T-cell (primary cell): ENCODE measurements at regions not wholly inside any gene's neighbourhood (a gene's known extent, or its start where the extent isn't known, plus 50 kb on each side); places are given as distances from the start of the nearest gene placed in this dataset.

Experiments used
- ATAC-seq, 4 experiments: fragments of 200-7000 bp in 3 of 4; fragments of 150-1000 bp in 1 of 4; cut with Tn5 transposase; replicated peaks in 1 of 4; 1 replicate in 3 of 4; 2 replicates in 1 of 4; pipeline ENCODE4 v1.10.0; 2021; ENCODE audit warnings: moderate library complexity in 3 of 4, mild to moderate bottlenecking in 2 of 4, moderate number of reproducible peaks in 1 of 4
- CTCF ChIA-PET, 2 donors: fragments of 300-600 bp; sonication (Branson Sonifier 250); formaldehyde crosslinking; loops; one replicate each; lab custom pipeline; 2022; ENCODE audit warnings: antibody characterized with exemption in 2 of 2; lab: Charles Lee
- POLR2A ChIA-PET, 2 donors: fragments of 300-600 bp; sonication (Branson Sonifier 250); formaldehyde crosslinking; loops; one replicate each; lab custom pipeline; 2022; ENCODE audit warnings: antibody characterized with exemption in 2 of 2; lab: Charles Lee
- DNase-seq, 35 experiments: peaks; one replicate each; pipeline versions ENCODE4 v3.0.0 to v3.0.0-alpha.2; 2013 to 2023
- H3K27ac ChIP-seq: one replicate; pipeline ENCODE4 v1.5.1; 2013; ENCODE audit warnings: low read length
- H3K27me3 ChIP-seq, 2 experiments: replicated peaks in 1 of 2; 1 replicate in 1 of 2; 2 replicates in 1 of 2; pipeline versions ENCODE4 v1.6.1 to v1.7.0; 2013; ENCODE audit warnings: low read length in 1 of 2, mixed read lengths in 1 of 2; ENCODE audit not compliant: control insufficient read depth in 2 of 2, insufficient read depth in 2 of 2; ENCODE audit errors: extremely low read depth in 1 of 2
- H3K36me3 ChIP-seq, 2 donors: 1 replicate in 1 of 2; 2 replicates in 1 of 2; pipeline versions ENCODE4 v1.6.1 to v1.7.0; 2013; ENCODE audit warnings: low read length in 1 of 2; ENCODE audit not compliant: control insufficient read depth in 2 of 2, insufficient read depth in 1 of 2; ENCODE audit errors: extremely low read depth in 1 of 2
- H3K4me1 ChIP-seq, 2 experiments: 1 replicate in 1 of 2; 2 replicates in 1 of 2; pipeline versions ENCODE4 v1.6.1 to v1.7.0; 2013; ENCODE audit warnings: low read length in 2 of 2, mixed read lengths in 1 of 2; ENCODE audit not compliant: insufficient read depth in 2 of 2, control insufficient read depth in 1 of 2; ENCODE audit errors: extremely low read depth in 1 of 2
- H3K4me3 ChIP-seq, 2 donors: 1 replicate in 1 of 2; 2 replicates in 1 of 2; pipeline versions ENCODE4 v1.5.1 to v1.7.0; 2013; ENCODE audit warnings: mild to moderate bottlenecking in 2 of 2, low read length in 1 of 2, moderate library complexity in 1 of 2; ENCODE audit not compliant: control insufficient read depth in 1 of 2; ENCODE audit errors: extremely low read depth in 1 of 2
- H3K9me3 ChIP-seq: 2 replicates; pipeline ENCODE4 v1.7.0; 2013
- H3K27ac Mint-ChIP-seq, 2 donors: one replicate each; pipeline ENCODE4 v1.8.0; 2020 to 2021; ENCODE audit warnings: mild to moderate bottlenecking in 2 of 2, mixed read lengths in 2 of 2
- H3K27me3 Mint-ChIP-seq, 2 donors: one replicate each; pipeline ENCODE4 v1.8.0; 2021 to 2022; ENCODE audit warnings: mixed read lengths in 2 of 2
- H3K36me3 Mint-ChIP-seq: one replicate; pipeline ENCODE4 v1.8.0; 2021; ENCODE audit warnings: mixed read lengths
- H3K4me1 Mint-ChIP-seq, 3 donors: one replicate each; pipeline ENCODE4 v1.8.0; 2020 to 2022; ENCODE audit warnings: mixed read lengths in 3 of 3, mild to moderate bottlenecking in 1 of 3
- H3K4me3 Mint-ChIP-seq, 3 donors: one replicate each; pipeline ENCODE4 v1.8.0; 2020 to 2022; ENCODE audit warnings: mild to moderate bottlenecking in 3 of 3, mixed read lengths in 3 of 3, moderate library complexity in 3 of 3
- H3K9me3 Mint-ChIP-seq, 3 donors: one replicate each; pipeline ENCODE4 v1.8.0; 2020 to 2022; ENCODE audit warnings: mixed read lengths in 3 of 3
- WGBS: methylation state at CpG from one replicate; pipeline ENCODE4 v1.1.5; 2013; ENCODE audit warnings: missing lambda C conversion rate; ENCODE audit not compliant: insufficient coverage; 5-methylcytosine and 5-hydroxymethylcytosine counted together

- no peaks in the 10 kb centered on the region for H3K27me3 ChIP-seq
- no CpG with 5 or more reads among the region's 2 CpGs for WGBS
- DNase-seq (peak in 1 of 35 experiments; percentile 1), ATAC-seq (no peak)
- H3K27me3 Mint-ChIP-seq = peaks cover 0 to 5% of the 10 kb centered on the region in 2 donors
- no peaks in the 10 kb centered on the region for H3K4me1 ChIP-seq
- H3K36me3 ChIP-seq = no peaks in the 10 kb centered on the region
- H3K27ac Mint-ChIP-seq = no peak overlapping the region
- H3K4me3 Mint-ChIP-seq = no peak overlapping the region
- no peak overlapping the region for H3K4me3 ChIP-seq
- CTCF ChIA-PET = interaction anchor here in 1 of 2 donors (0.6 kb wide), 1 partner anchor 918 kb away, joined by 3 read pairs; no protein-coding TSS in a partner anchor
- no peak overlapping the region for H3K27ac ChIP-seq
- H3K9me3 ChIP-seq = no peaks in the 10 kb centered on the region
- no peaks in the 10 kb centered on the region for H3K9me3 Mint-ChIP-seq
- no peaks in the 10 kb centered on the region for H3K4me1 Mint-ChIP-seq
- H3K36me3 Mint-ChIP-seq = no peaks in the 10 kb centered on the region
- POLR2A ChIA-PET = no interaction called here
Observed at GRCh38 chr6:12504325-12504966, 212.1 kb upstream of the PHACTR1 start.

GRCh38 chr6:12505486-12505885 is 211.1 kb upstream of the PHACTR1 start:
- ATAC-seq = no peak
- no CpG with 5 or more reads among the region's 4 CpGs for WGBS
- no peak overlapping the region for H3K4me3 Mint-ChIP-seq
- H3K36me3 Mint-ChIP-seq = no peaks in the 10 kb centered on the region
- H3K27me3 Mint-ChIP-seq = peaks cover 0 to 13% of the 10 kb centered on the region in 2 donors
- H3K36me3 ChIP-seq = no peaks in the 10 kb centered on the region
- H3K27me3 ChIP-seq = no peaks in the 10 kb centered on the region
- no peaks in the 10 kb centered on the region for H3K4me1 ChIP-seq
- CTCF ChIA-PET = no interaction called here
- H3K4me1 Mint-ChIP-seq = no peaks in the 10 kb centered on the region
- POLR2A ChIA-PET = no interaction called here
- H3K9me3 ChIP-seq = no peaks in the 10 kb centered on the region
- DNase-seq = no peak
- H3K9me3 Mint-ChIP-seq = no peaks in the 10 kb centered on the region
- H3K27ac Mint-ChIP-seq = no peak overlapping the region
- H3K27ac ChIP-seq = no peak overlapping the region
- H3K4me3 ChIP-seq = no peak overlapping the region

DNA sequence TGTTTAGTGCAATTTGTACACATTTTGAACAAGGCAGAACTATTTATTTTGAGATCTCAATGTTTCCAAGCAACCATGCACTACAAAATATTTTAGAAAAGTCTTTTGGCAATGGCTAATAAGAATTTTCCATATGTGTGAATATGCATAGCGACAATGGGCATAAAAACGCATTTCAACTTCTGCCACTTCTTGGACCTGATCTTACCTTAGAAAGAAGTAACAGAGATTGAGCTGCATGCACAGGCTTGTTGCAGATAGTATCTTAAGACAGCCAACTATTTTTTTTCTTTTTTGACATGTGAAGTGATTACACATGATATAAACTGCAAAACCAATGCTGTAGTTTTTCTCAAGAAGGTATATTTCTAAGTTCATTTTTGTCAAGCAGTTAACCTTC is 210.4 kb upstream of the PHACTR1 start:
- ATAC-seq = no peak
- Histone ChIP-seq H3K27ac (no peak overlapping the region), H3K4me1 (no peaks in the 10 kb centered on the region), H3K27me3 (no peaks in the 10 kb centered on the region), H3K4me3 (no peak overlapping the region), H3K9me3 (no peaks in the 10 kb centered on the region), H3K36me3 (no peaks in the 10 kb centered on the region)
- H3K36me3 Mint-ChIP-seq = no peaks in the 10 kb centered on the region
- H3K27ac Mint-ChIP-seq = no peak overlapping the region
- no CpG with 5 or more reads among the region's 2 CpGs for WGBS
- ChIA-PET POLR2A (no interaction called here), CTCF (no interaction called here)
- no peak for DNase-seq
- no peaks in the 10 kb centered on the region for H3K4me1 Mint-ChIP-seq
- no peaks in the 10 kb centered on the region for H3K9me3 Mint-ChIP-seq
- no peak overlapping the region for H3K4me3 Mint-ChIP-seq
- H3K27me3 Mint-ChIP-seq = peaks cover 4 to 13% of the 10 kb centered on the region in 2 donors

DNA sequence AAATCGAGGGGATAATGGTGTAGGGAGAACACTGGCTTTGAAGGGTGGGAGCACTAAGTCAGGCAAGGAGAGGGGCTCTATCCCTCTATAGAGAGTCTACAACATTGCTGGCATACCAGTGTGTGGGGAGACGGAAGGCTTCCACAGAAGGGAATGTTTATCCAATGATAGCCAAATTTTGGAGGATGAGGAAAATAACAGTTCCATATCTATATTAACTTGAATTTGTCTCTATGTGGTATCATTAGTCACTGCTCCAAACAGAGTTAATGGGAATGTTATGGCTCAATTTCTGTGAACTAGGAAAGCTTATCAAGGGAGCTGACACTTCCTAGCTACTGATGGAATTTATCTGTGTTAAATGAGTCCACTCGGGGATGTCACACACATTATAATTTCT is 208.9 kb upstream of the PHACTR1 start:
- no peaks in the 10 kb centered on the region for H3K36me3 ChIP-seq
- no peak overlapping the region for H3K4me3 ChIP-seq
- WGBS = 67% methylated on average over 1 of the region's 3 CpGs
- no peak for ATAC-seq
- H3K27ac ChIP-seq = no peak overlapping the region
- H3K27me3 ChIP-seq = no peaks in the 10 kb centered on the region
- H3K27ac Mint-ChIP-seq = no peak overlapping the region
- no peaks in the 10 kb centered on the region for H3K4me1 ChIP-seq
- H3K9me3 ChIP-seq = no peaks in the 10 kb centered on the region
- H3K27me3 Mint-ChIP-seq = peaks cover 4 to 18% of the 10 kb centered on the region in 2 donors
- no peaks in the 10 kb centered on the region for H3K4me1 Mint-ChIP-seq
- no peak overlapping the region for H3K4me3 Mint-ChIP-seq
- DNase-seq = no peak
- ChIA-PET CTCF (no interaction called here), POLR2A (interaction anchor here in 1 of 2 donors (0.6 kb wide), 1 partner anchor 160 kb away, joined by 6 read pairs; no protein-coding TSS in a partner anchor)
- no peaks in the 10 kb centered on the region for H3K36me3 Mint-ChIP-seq
- H3K9me3 Mint-ChIP-seq = no peaks in the 10 kb centered on the region

DNA sequence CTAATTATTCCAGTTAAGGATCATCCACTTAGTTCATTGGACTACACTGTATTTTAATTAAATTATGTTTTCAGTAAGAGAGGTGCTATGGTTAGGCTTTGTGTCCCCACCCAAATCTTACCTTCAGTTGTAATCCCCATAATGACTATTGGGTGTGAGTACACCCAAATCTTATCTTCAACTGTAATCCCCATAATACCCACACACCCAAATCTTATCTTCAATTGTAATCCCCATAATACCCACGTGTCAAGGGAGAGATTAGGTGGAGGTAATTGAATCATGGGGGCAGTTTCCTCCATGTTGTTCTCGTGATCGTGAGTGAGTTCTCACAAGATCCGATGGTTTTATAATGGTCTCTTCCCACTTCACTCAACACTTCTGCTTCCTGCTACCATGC is 208.0 kb upstream of the PHACTR1 start:
- Histone ChIP-seq H3K4me1 (no peaks in the 10 kb centered on the region), H3K36me3 (no peaks in the 10 kb centered on the region), H3K27ac (no peak overlapping the region), H3K4me3 (no peak overlapping the region), H3K9me3 (no peaks in the 10 kb centered on the region), H3K27me3 (no peaks in the 10 kb centered on the region)
- H3K27ac Mint-ChIP-seq = no peak overlapping the region
- ChIA-PET CTCF (no interaction called here), POLR2A (no interaction called here)
- ATAC-seq = no peak
- WGBS = 71% methylated on average over 1 of the region's 4 CpGs
- no peaks in the 10 kb centered on the region for H3K9me3 Mint-ChIP-seq
- H3K4me1 Mint-ChIP-seq = no peaks in the 10 kb centered on the region
- no peaks in the 10 kb centered on the region for H3K36me3 Mint-ChIP-seq
- no peak for DNase-seq
- H3K4me3 Mint-ChIP-seq = no peak overlapping the region
- H3K27me3 Mint-ChIP-seq = peaks cover 4 to 21% of the 10 kb centered on the region in 2 donors

DNA sequence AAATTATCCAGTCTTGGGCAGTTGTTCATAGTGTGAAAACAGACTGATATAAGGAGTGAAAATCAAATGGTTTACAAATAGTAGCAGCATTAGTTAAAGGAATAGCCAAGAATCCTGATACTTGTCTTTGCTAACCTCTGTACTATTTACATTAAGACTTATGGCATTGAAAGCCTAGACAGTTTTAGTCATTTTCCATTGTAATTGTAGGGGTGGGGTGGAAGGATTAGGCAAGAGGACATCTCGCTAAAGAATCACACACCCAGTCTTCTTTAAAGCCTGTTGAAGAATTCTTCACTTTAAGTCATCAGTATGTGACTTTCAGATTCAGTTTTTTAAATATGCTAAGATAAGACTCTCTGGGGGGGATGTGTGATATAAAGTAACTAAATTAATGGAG is 207.5 kb upstream of the PHACTR1 start:
- H3K36me3 ChIP-seq = no peaks in the 10 kb centered on the region
- no peak overlapping the region for H3K27ac Mint-ChIP-seq
- no peaks in the 10 kb centered on the region for H3K9me3 Mint-ChIP-seq
- H3K4me1 ChIP-seq = no peaks in the 10 kb centered on the region
- WGBS = no CpG with 5 or more reads among the region's 1 CpG
- DNase-seq (no peak), ATAC-seq (no peak)
- ChIA-PET POLR2A (no interaction called here), CTCF (no interaction called here)
- no peaks in the 10 kb centered on the region for H3K4me1 Mint-ChIP-seq
- H3K4me3 ChIP-seq = no peak overlapping the region
- H3K27me3 ChIP-seq = no peaks in the 10 kb centered on the region
- H3K4me3 Mint-ChIP-seq = no peak overlapping the region
- H3K27ac ChIP-seq = no peak overlapping the region
- peaks cover 4 to 21% of the 10 kb centered on the region in 2 donors for H3K27me3 Mint-ChIP-seq
- H3K36me3 Mint-ChIP-seq = no peaks in the 10 kb centered on the region
- no peaks in the 10 kb centered on the region for H3K9me3 ChIP-seq

GRCh38 chr6:12516070-12516469 is 200.5 kb upstream of the PHACTR1 start:
- Histone ChIP-seq H3K27ac (no peak overlapping the region), H3K9me3 (no peaks in the 10 kb centered on the region), H3K27me3 (no peaks in the 10 kb centered on the region), H3K4me1 (no peaks in the 10 kb centered on the region), H3K36me3 (no peaks in the 10 kb centered on the region), H3K4me3 (no peak overlapping the region)
- ATAC-seq = no peak
- DNase-seq = no peak
- H3K9me3 Mint-ChIP-seq = peaks cover 0 to 6% (median 2%) of the 10 kb centered on the region in 3 donors
- H3K27me3 Mint-ChIP-seq = peaks cover 0 to 9% of the 10 kb centered on the region in 2 donors
- CTCF ChIA-PET = no interaction called here
- no CpG with 5 or more reads among the region's 1 CpG for WGBS
- no peaks in the 10 kb centered on the region for H3K36me3 Mint-ChIP-seq
- POLR2A ChIA-PET = no interaction called here
- no peak overlapping the region for H3K27ac Mint-ChIP-seq
- no peak overlapping the region for H3K4me3 Mint-ChIP-seq
- H3K4me1 Mint-ChIP-seq = no peaks in the 10 kb centered on the region
